ENCODE measurements at regions not wholly inside any gene's neighbourhood (a gene's known extent, or its start where the extent isn't known, plus 50 kb on each side); places are given as distances from the start of the nearest gene placed in this dataset.

GRCh38 chr2:503288-503999, 173.8 kb downstream of the TMEM18 start:
- no peak for DNase-seq
- 93 to 97% (median 94%) methylated on average over 35 to 41 of the region's 41 CpGs for WGBS, 4 donors
- intact Hi-C loops (cut with DNase I) = no loop called here
- no peak overlapping the region for H3K27ac ChIP-seq
- no peaks in the 10 kb centered on the region for H3K9me3 ChIP-seq (replicated peaks in 1 of 3)
- no peaks in the 10 kb centered on the region for H3K27me3 ChIP-seq
- TF ChIP-seq POLR2A (IDR thresholded peaks at IDR 0.05) (no peak), CTCF (IDR thresholded peaks at IDR 0.05) (no peak)
- H3K4me1 ChIP-seq (replicated peaks in 1 of 2) = no peaks in the 10 kb centered on the region
- no peaks in the 10 kb centered on the region for H3K36me3 ChIP-seq (replicated peaks in 1 of 2)
- H3K4me3 ChIP-seq = no peak overlapping the region

- Histone ChIP-seq H3K4me1 (replicated peaks in 1 of 2) (no peaks in the 10 kb centered on the region), H3K36me3 (replicated peaks in 1 of 2) (no peaks in the 10 kb centered on the region), H3K27ac (no peak overlapping the region), H3K27me3 (no peaks in the 10 kb centered on the region), H3K4me3 (no peak overlapping the region), H3K9me3 (replicated peaks in 1 of 3) (no peaks in the 10 kb centered on the region)
- WGBS, 4 donors = 90 to 95% (median 93%) methylated on average over 35 of the region's 35 CpGs
- intact Hi-C loops (cut with DNase I) = no loop called here
- DNase-seq = no peak
- TF ChIP-seq POLR2A (IDR thresholded peaks at IDR 0.05) = no peak
- no peak for TF ChIP-seq CTCF (IDR thresholded peaks at IDR 0.05)
Measured at GRCh38 chr2:502831-503230, 174.4 kb downstream of the TMEM18 start.

GRCh38 chr2:501667-502066, 175.5 kb downstream of the TMEM18 start:
- no peaks in the 10 kb centered on the region for H3K36me3 ChIP-seq (replicated peaks in 1 of 2)
- no peak for DNase-seq
- H3K9me3 ChIP-seq (replicated peaks in 1 of 3) = no peaks in the 10 kb centered on the region
- no peak overlapping the region for H3K4me3 ChIP-seq
- whole genome bisulfite sequencing, 4 donors = 79 to 85% (median 83%) methylated on average over 8 of the region's 8 CpGs
- intact Hi-C loops (cut with DNase I) = no loop called here
- no peaks in the 10 kb centered on the region for H3K27me3 ChIP-seq
- H3K4me1 ChIP-seq (replicated peaks in 1 of 2) = no peaks in the 10 kb centered on the region
- H3K27ac ChIP-seq = no peak overlapping the region
- TF ChIP-seq CTCF (IDR thresholded peaks at IDR 0.05) (no peak), POLR2A (IDR thresholded peaks at IDR 0.05) (no peak)

- no peaks in the 10 kb centered on the region for H3K9me3 ChIP-seq (replicated peaks in 1 of 3)
- no peak overlapping the region for H3K4me3 ChIP-seq
- no peak overlapping the region for H3K27ac ChIP-seq
- TF ChIP-seq CTCF (IDR thresholded peaks at IDR 0.05) = peak in 2 of 6 experiments; percentile 6 to 19
- no peak for TF ChIP-seq POLR2A (IDR thresholded peaks at IDR 0.05)
- H3K36me3 ChIP-seq (replicated peaks in 1 of 2) = no peaks in the 10 kb centered on the region
- H3K4me1 ChIP-seq (replicated peaks in 1 of 2) = no peaks in the 10 kb centered on the region
- WGBS, 4 donors = 51 to 63% (median 58%) methylated on average over 5 of the region's 5 CpGs
- H3K27me3 ChIP-seq = no peaks in the 10 kb centered on the region
- intact Hi-C loops (cut with DNase I) = no loop called here
- no peak for DNase-seq
Measured at GRCh38 chr2:501130-501529, 176.1 kb downstream of the TMEM18 start.
